Coronary artery (tissue), 2 donors: ENCODE measurements at regions not wholly inside any gene's neighbourhood (a gene's known extent, or its start where the extent isn't known, plus 50 kb on each side); places are given as distances from the start of the nearest gene placed in this dataset.

Experiments
- DNase-seq: peaks from one replicate; pipeline ENCODE4 v3.0.0-alpha.2; 2017; ENCODE audit warnings: low spot score
- H3K27ac ChIP-seq, 2 donors: fragments of 200-600 bp; sonication (generic); one replicate each; pipeline ENCODE4 v1.5.1; 2016 to 2019
- H3K4me3 ChIP-seq: fragments of 200-600 bp; sonication (generic); 2 replicates; pipeline ENCODE4 v1.5.1; 2016; ENCODE audit warnings: mild to moderate bottlenecking, moderate library complexity
- CTCF ChIP-seq: fragments of 200-600 bp; sonication (generic); IDR thresholded peaks from one replicate; pipeline ENCODE4 v1.5.1; 2019; ENCODE audit warnings: antibody characterized with exemption

DNA sequence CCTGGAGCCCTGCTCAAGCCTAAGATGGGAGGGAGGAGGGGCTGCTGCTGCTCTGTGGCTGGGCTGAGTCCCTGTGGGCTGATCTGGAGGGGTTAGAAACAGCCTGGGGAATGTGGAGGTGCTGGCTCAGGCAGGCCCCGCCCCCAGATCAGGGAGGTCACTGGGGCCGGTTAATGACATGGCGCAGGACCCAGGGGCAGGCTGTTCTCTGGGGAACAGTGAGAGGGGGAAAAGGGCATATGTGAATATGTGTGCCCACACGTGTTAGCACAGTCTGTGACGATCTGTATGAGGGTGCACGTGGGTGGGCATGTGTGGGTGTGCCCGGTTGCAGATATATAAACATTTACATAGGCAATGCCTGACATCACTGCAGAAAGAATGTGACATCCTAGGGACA lies 143.5 kb downstream of the MIAT start:
- no peak for TF ChIP-seq CTCF
- DNase-seq = no peak
- no peak overlapping the region for H3K27ac ChIP-seq
- H3K4me3 ChIP-seq = no peak overlapping the region

DNA sequence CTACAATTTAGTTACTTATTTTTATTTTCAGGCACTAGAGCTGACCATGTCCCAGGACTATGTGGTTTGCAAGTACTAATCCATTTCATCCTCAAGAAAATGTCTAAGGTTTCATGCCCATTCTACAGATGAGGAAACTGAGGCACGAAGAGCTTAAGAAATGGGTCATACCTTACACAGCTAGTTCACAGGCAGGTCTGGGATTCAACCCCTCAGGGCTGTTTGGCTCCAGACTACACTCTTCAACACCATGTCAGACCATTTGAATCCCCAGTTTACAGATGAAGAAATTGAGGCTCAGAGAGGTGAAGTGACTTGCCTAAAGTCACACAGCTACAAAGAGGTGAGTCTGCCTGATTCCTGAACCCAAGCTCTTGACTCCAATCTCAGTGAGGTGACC lies 144.1 kb downstream of the MIAT start:
- Histone ChIP-seq H3K4me3 (no peak overlapping the region), H3K27ac (no peak overlapping the region)
- DNase-seq = no peak
- no peak for TF ChIP-seq CTCF

- Histone ChIP-seq H3K4me3 (no peak overlapping the region), H3K27ac (no peak overlapping the region)
- TF ChIP-seq CTCF = no peak
- DNase-seq = no peak
These were observed 146.9 kb downstream of the MIAT start for GRCh38 chr22:26804315-26804714.

GRCh38 chr22:26804911-26805539 lies 147.6 kb downstream of the MIAT start:
- TF ChIP-seq CTCF = no peak
- no peak overlapping the region for H3K27ac ChIP-seq
- no peak for DNase-seq
- H3K4me3 ChIP-seq = no peak overlapping the region

- H3K4me3 ChIP-seq = no peak overlapping the region
- DNase-seq = no peak
- H3K27ac ChIP-seq = no peak overlapping the region
- TF ChIP-seq CTCF = no peak
These were observed 149.2 kb downstream of the MIAT start for GRCh38 chr22:26806445-26807175.

GRCh38 chr22:26811647-26811992 lies 154.2 kb downstream of the MIAT start:
- H3K27ac ChIP-seq = no peak overlapping the region
- TF ChIP-seq CTCF = no peak
- no peak overlapping the region for H3K4me3 ChIP-seq
- DNase-seq = no peak

DNA sequence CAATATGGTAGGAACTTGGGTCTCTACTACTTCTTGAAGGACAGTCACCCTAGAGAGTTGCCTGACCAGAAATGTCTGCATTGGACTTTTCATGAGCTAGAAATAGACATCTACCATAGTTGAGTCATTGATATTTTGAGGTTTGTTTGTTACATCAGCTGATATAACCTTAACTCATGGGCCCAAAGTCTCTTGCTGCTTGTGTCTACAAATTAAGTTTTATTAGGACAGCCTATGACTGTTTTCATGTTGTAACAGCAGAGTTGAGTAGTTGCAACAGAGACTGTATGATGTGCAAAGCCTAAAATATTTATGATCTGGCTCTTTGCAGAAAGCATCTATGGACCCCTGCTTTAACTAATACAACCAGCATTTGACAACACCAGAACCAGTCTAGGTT lies 155.3 kb downstream of the MIAT start:
- Histone ChIP-seq H3K4me3 (no peak overlapping the region), H3K27ac (no peak overlapping the region)
- TF ChIP-seq CTCF = no peak
- no peak for DNase-seq
